ENCODE measurements at regions not wholly inside any gene's neighbourhood (a gene's known extent, or its start where the extent isn't known, plus 50 kb on each side); places are given as distances from the start of the nearest gene placed in this dataset.

- TF ChIP-seq POU2F2 (IDR thresholded peaks at IDR 0.05; ENCODE audit: low read depth, low read length): no peak
- TF ChIP-seq POLR2A (IDR thresholded peaks at IDR 0.05; ENCODE audit: low read depth, low read length): no peak
- no peak for TF ChIP-seq TAF1 (IDR thresholded peaks at IDR 0.05; ENCODE audit: low read depth, low read length)
- no peak for TF ChIP-seq POLR2AphosphoS5 (IDR thresholded peaks at IDR 0.05; ENCODE audit: low read depth, low read length)
- TF ChIP-seq SPI1 (IDR thresholded peaks at IDR 0.05; ENCODE audit: low read depth, low read length): peak; percentile 25; the same call in 1 of the 2 replicates
- no peak for TF ChIP-seq PAX5 (IDR thresholded peaks at IDR 0.05; ENCODE audit: insufficient read depth, low read length, severe bottlenecking)
Observed at GRCh38 chr1:38539931-38540330, 319.6 kb downstream of the RRAGC start.

Measured in GM12891 (cell line).